Erythroblast (primary cell): ENCODE measurements at regions not wholly inside any gene's neighbourhood (a gene's known extent, or its start where the extent isn't known, plus 50 kb on each side); places are given as distances from the start of the nearest gene placed in this dataset.
A peak's percentile ranks its signal among the peaks of the same experiment; 100 is the strongest.

Source experiments
- DNase-seq, 2 experiments: peaks; one replicate each; lab custom pipeline; 2025; lab: John Stamatoyannopoulos, UW
- GATA1 ChIP-seq: IDR thresholded peaks from 2 replicates; pipeline ENCODE4 v1.6.1; 2011; ENCODE audit warnings: low read depth, mild to moderate bottlenecking, control low read depth, low read length, moderate library complexity
- POLR2A ChIP-seq: IDR thresholded peaks from 2 replicates; pipeline ENCODE4 v1.6.1; 2011; ENCODE audit warnings: mild to moderate bottlenecking, low read length

- DNase-seq, result peak; percentile 25 to 30
- no peak for TF ChIP-seq POLR2A
- TF ChIP-seq GATA1, result no peak
Observed at GRCh38 chr5:121313886-121314285, 537.8 kb upstream of the FTMT start.

DNA sequence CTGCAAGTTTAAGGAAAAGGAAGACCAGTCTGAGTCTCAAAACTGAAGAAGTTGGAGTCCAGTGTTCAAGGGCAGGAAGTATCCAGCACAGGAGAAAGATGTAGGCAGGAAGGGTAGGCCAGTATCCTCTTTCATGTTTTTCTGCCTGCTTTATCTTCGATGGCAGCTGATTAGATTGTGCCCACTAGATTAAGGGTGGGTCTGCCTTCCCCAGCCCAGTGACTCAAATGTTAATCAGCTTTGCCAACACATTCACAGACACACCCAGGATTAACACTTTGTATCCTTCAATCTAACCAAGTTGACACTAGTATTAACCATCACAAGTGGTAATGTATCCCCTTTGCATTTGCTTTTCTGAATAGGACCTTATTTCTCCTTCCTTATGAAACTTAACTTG, 535.9 kb upstream of the FTMT start:
- DNase-seq, result peak in 1 of 2 experiments; percentile 4
- TF ChIP-seq POLR2A (no peak), GATA1 (no peak)

- DNase-seq, result no peak
- TF ChIP-seq GATA1 (no peak), POLR2A (no peak)
Observed at GRCh38 chr5:121319292-121319691, 532.4 kb upstream of the FTMT start.

DNA sequence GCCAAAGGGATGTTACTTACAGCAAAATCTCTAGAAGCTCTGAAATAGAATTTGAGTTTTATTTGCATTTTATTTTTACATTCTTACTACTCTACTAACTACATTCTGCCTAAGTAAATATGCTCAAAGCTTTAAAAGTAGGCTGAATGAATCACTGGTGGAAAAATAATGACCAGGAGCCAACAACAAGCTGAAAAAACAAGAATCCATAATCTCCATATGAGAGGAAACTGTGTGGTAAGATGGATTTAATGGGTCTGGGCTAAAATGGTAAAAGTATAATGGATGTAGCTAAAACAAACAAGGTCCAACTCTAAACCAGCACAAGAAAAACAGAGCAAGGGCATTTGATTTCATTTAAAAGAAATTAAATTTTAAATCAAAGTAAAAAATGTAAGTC, 525.8 kb upstream of the FTMT start:
- no peak for DNase-seq
- TF ChIP-seq POLR2A, result no peak
- no peak for TF ChIP-seq GATA1

DNA sequence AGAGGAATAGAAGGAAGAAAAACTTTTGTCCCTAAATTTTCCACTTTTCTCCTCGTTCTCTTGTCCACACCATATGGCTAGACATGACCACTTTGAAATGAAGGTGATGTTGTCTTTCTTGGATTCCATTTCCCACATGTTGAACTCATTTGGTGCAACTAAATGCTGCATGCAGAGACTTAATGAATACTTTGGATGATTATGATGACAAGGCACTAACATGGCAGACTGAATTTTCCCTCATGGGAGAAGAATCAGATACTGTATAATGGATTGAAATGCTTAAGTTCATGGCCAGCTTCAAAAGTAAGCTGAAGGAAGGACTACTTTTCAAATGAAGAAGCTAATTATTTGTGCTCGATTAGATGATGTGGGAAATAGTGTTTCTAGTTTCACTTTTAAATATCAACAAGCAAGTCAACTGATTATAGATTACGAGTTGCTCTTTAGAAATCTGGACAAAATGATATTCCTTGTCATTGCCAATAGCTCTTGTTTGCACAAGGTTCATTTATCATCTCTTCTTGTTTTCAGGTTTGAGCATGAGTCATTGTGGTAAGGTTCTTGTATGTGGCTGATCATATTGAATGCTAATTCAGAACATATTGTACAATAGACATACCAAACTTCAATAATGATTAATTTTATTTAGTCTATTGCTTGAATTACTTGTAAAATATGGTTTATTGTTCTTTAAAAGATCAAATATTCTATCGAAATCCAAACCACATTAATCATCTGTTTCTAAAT, 501.3 kb upstream of the FTMT start:
- TF ChIP-seq POLR2A (no peak), GATA1 (no peak)
- DNase-seq, result no peak

- DNase-seq, result no peak
- no peak for TF ChIP-seq POLR2A
- TF ChIP-seq GATA1, result no peak
Observed at GRCh38 chr5:121366515-121366914, 485.2 kb upstream of the FTMT start.

GRCh38 chr5:121373371-121373770, 478.3 kb upstream of the FTMT start:
- DNase-seq, result no peak
- TF ChIP-seq GATA1, result no peak

DNA sequence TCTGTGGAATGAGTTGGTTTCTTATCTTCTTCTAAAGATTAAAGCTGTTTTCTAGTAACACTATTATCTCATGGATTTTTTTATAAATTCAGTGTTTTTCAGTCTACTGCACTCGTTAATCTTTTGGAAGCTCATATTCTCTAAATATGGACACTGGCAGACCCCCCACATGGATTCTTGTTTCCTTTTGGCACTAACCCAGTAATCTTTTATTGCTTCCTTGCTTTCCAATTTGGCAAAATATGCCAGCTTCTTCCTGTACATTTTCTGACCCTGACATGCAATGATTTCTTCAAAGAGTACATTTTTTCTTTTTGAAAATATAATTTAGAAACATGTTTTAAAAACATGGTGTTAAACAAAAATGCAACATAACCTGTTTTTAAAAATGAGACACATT, 474.2 kb upstream of the FTMT start:
- no peak for TF ChIP-seq GATA1
- no peak for TF ChIP-seq POLR2A

GRCh38 chr5:121378046-121378445, 473.6 kb upstream of the FTMT start:
- TF ChIP-seq POLR2A (no peak), GATA1 (no peak)

More for the DNA sequence above, 474.2 kb upstream of the FTMT start:
- no peak for DNase-seq

DNA sequence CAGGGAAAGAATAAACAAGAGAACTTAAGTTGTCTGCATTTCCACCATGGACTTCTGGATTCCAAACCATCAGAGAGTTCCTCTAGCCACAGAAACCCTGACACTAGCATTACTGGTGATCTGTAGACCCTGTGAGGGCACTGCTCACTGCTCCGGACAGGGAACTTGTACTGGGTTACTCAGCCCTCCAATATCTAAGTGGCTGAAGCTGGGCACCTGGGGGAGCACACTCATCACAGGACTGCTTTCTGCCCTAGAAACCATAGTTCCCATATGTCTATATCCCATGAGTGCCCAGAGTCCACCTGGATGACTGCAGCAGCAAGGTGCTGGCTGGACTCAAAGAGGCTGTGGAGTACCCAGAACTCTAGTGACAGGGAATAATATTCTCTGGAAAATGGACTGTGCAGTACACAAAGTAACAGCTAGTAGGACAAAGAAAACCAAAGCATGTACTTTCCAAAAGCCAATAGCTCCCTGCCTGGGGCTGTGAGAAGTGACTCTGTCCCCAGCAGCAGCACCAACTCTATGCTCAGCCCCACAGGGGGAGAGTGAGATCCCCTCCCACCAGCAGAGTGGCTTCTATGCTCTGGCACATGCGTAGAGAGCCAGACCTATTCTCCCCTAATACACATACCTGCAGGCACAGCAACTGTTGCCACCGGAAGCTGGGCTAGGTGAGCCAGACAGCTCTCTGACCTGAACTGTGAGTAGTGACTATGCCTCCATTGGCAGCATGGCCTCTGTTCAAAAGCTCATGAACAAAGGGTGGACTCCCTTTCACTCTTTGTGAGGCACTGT, 472.9 kb upstream of the FTMT start:
- TF ChIP-seq POLR2A (no peak), GATA1 (no peak)
- no peak for DNase-seq

More at GRCh38 chr5:121378046-121378445, 473.6 kb upstream of the FTMT start:
- no peak for DNase-seq

- no peak for DNase-seq
- TF ChIP-seq GATA1 (no peak), POLR2A (no peak)
Observed at GRCh38 chr5:121380066-121380465, 471.6 kb upstream of the FTMT start.

DNA sequence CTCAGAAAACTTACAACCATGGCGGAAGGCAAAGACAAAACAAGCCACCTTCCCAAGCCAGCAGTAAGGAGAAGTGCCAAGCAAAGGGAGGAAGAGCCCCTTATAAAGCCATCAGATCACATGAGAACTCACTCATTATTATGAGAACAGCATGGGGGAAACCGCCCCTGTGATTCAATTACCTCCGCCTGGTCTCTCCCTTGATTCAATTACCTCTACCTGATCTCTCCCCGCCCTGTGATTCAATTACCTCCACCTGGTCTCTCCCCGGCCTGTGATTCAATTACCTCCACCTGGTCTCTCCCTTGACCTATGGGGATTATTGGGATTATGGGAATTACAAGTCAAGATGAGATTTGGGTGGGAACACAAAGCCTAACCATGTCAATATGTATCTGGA, 467.3 kb upstream of the FTMT start:
- no peak for DNase-seq
- TF ChIP-seq POLR2A (no peak), GATA1 (no peak)

DNA sequence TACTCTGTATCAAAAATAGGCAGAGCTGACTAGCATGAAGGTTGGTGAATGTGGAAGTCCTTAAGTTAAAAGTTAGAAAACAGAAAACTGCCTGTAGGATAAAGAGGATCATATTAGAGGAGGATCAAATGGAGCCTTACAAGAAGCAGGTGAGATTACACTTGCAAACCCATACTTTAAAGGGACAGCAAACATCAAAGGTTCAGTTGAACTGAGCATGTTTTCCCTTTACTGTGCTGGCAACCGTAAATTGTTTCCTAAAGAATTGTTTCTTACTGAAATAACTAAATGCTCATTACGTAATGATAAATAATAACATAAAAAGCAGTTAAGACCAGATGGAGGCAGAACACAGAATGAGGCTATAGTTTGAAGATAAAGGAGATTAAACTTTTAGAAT, 465.3 kb upstream of the FTMT start:
- DNase-seq, result no peak
- TF ChIP-seq POLR2A (no peak), GATA1 (no peak)

DNA sequence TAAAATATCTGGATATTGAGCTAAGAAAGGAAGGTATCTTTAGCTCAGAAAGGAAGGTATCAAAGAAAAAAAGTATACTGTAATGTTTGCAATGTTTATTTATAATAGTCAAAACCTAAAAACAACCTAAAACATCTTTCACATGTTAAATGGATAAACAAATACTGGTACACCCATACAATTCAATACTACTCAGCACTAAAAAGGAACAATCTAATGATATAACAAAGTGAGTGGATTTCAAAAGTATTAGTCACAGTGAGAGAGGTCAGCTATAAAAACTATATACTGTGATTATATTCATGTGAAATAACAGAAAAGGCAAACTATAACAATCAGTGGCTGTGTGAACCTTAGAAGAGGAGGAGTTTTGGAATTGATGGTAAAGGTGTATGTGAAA, 455.0 kb upstream of the FTMT start:
- no peak for DNase-seq
- TF ChIP-seq POLR2A, result no peak
- no peak for TF ChIP-seq GATA1

DNA sequence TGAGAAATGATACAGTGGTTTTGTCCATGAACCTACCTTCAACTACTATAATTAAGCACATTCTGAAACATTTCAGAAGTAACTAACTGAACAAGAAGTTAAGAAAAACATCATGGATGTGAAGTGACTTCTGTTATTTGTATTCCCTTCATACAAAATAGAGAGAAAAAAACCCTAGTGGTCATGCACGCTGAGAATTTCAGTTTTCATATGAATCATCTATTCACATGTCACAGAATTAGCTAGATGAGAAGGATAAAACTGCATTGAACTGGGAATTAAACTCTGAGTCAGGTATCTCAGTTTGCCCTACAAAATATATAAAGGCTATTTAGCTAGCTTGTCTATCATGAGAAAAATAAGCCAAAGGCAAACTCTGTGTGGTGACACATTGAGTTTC, 451.8 kb upstream of the FTMT start:
- DNase-seq, result no peak
- TF ChIP-seq POLR2A, result no peak
- no peak for TF ChIP-seq GATA1
